ENCODE measurements at regions not wholly inside any gene's neighbourhood (a gene's known extent, or its start where the extent isn't known, plus 50 kb on each side); places are given as distances from the start of the nearest gene placed in this dataset.

- no peaks in the 10 kb centered on the region for H3K9me2 ChIP-seq (replicated peaks; ENCODE audit: insufficient read depth, low read length)
- no peak overlapping the region for H2AFZ ChIP-seq (ENCODE audit: low read depth, low read length, severe bottlenecking)
- no peaks in the 10 kb centered on the region for H3K9me3 ChIP-seq (ENCODE audit: insufficient read depth, low read length)
- H3K27ac ChIP-seq (ENCODE audit: low read depth, low read length): no peak overlapping the region
- no peaks in the 10 kb centered on the region for H4K20me1 ChIP-seq (ENCODE audit: low read depth, low read length)
- no peaks in the 10 kb centered on the region for H3F3A ChIP-seq (ENCODE audit: insufficient read depth)
- H3K27me3 ChIP-seq (ENCODE audit: low read length): no peaks in the 10 kb centered on the region
- TF ChIP-seq EZH2phosphoT487 (conservative IDR thresholded peaks at IDR 0.05; ENCODE audit: low read length): no peak
- TF ChIP-seq, protein P1, sequence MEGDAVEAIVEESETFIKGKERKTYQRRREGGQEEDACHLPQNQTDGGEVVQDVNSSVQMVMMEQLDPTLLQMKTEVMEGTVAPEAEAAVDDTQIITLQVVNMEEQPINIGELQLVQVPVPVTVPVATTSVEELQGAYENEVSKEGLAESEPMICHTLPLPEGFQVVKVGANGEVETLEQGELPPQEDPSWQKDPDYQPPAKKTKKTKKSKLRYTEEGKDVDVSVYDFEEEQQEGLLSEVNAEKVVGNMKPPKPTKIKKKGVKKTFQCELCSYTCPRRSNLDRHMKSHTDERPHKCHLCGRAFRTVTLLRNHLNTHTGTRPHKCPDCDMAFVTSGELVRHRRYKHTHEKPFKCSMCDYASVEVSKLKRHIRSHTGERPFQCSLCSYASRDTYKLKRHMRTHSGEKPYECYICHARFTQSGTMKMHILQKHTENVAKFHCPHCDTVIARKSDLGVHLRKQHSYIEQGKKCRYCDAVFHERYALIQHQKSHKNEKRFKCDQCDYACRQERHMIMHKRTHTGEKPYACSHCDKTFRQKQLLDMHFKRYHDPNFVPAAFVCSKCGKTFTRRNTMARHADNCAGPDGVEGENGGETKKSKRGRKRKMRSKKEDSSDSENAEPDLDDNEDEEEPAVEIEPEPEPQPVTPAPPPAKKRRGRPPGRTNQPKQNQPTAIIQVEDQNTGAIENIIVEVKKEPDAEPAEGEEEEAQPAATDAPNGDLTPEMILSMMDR (IDR thresholded peaks at IDR 0.05; ENCODE audit: insufficient read depth, low read length, poor library complexity, severe bottlenecking): no peak
- H3K79me2 ChIP-seq (ENCODE audit: insufficient read depth, low read length): no peaks in the 10 kb centered on the region
- no peak overlapping the region for H3K4me2 ChIP-seq (ENCODE audit: low read depth, low read length, poor library complexity, severe bottlenecking)
- no peak overlapping the region for H3K9ac ChIP-seq (ENCODE audit: low read length)
- no peaks in the 10 kb centered on the region for H3K36me3 ChIP-seq (ENCODE audit: low read length)
- H3K4me3 ChIP-seq (ENCODE audit: insufficient read depth, low read length, poor library complexity, severe bottlenecking): no peak overlapping the region
These were observed 565.5 kb upstream of the FAM241A start for GRCh38 chr4:111579767-111580166.

DNA sequence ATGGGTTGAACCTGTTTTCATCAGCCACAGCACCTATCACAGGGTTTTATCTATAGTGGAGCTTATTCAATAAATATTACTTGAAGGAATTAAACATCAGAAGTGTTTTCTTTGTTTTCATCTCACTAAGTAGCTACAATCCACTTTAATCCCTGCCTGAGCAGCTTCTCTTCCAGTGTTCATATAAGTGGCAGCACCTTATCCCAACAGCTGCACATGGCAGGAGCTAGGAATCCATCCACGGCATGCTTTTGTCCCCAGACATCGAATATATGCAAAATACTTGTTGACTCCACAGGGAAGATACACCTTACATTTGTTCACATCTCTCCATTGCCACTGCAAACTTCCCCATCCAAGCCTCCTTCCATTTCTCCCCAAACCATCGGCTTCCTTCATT, 549.8 kb upstream of the FAM241A start:
- Histone ChIP-seq H3K9me2 (replicated peaks; ENCODE audit: insufficient read depth, low read length) (no peaks in the 10 kb centered on the region), H3K9me3 (ENCODE audit: insufficient read depth, low read length) (no peaks in the 10 kb centered on the region), H3K9ac (ENCODE audit: low read length) (no peak overlapping the region), H2AFZ (ENCODE audit: low read depth, low read length, severe bottlenecking) (no peak overlapping the region), H3K4me2 (ENCODE audit: low read depth, low read length, poor library complexity, severe bottlenecking) (no peak overlapping the region), H3K79me2 (ENCODE audit: insufficient read depth, low read length) (no peaks in the 10 kb centered on the region), H3K4me3 (ENCODE audit: insufficient read depth, low read length, poor library complexity, severe bottlenecking) (no peak overlapping the region), H3K36me3 (ENCODE audit: low read length) (no peaks in the 10 kb centered on the region), H3F3A (ENCODE audit: insufficient read depth) (no peaks in the 10 kb centered on the region), H3K27ac (ENCODE audit: low read depth, low read length) (no peak overlapping the region), H3K27me3 (ENCODE audit: low read length) (no peaks in the 10 kb centered on the region), H4K20me1 (ENCODE audit: low read depth, low read length) (no peaks in the 10 kb centered on the region)
- TF ChIP-seq, protein P1 (IDR thresholded peaks at IDR 0.05; ENCODE audit: insufficient read depth, low read length, poor library complexity, severe bottlenecking): no peak
- no peak for TF ChIP-seq EZH2phosphoT487 (conservative IDR thresholded peaks at IDR 0.05; ENCODE audit: low read length)

- no peak overlapping the region for H3K4me3 ChIP-seq (ENCODE audit: insufficient read depth, low read length, poor library complexity, severe bottlenecking)
- H3K27me3 ChIP-seq (ENCODE audit: low read length): no peaks in the 10 kb centered on the region
These were observed 548.8 kb upstream of the FAM241A start for GRCh38 chr4:111596491-111596890.

More at GRCh38 chr4:111596491-111596890, 548.8 kb upstream of the FAM241A start:
- Histone ChIP-seq H4K20me1 (ENCODE audit: low read depth, low read length) (no peaks in the 10 kb centered on the region), H3K9ac (ENCODE audit: low read length) (no peak overlapping the region), H3K4me2 (ENCODE audit: low read depth, low read length, poor library complexity, severe bottlenecking) (no peak overlapping the region), H3K36me3 (ENCODE audit: low read length) (no peaks in the 10 kb centered on the region), H3K9me3 (ENCODE audit: insufficient read depth, low read length) (no peaks in the 10 kb centered on the region), H3K79me2 (ENCODE audit: insufficient read depth, low read length) (no peaks in the 10 kb centered on the region), H2AFZ (ENCODE audit: low read depth, low read length, severe bottlenecking) (no peak overlapping the region), H3K27ac (ENCODE audit: low read depth, low read length) (no peak overlapping the region), H3F3A (ENCODE audit: insufficient read depth) (no peaks in the 10 kb centered on the region), H3K9me2 (replicated peaks; ENCODE audit: insufficient read depth, low read length) (no peaks in the 10 kb centered on the region)
- TF ChIP-seq, protein P1 (IDR thresholded peaks at IDR 0.05; ENCODE audit: insufficient read depth, low read length, poor library complexity, severe bottlenecking): no peak
- TF ChIP-seq EZH2phosphoT487 (conservative IDR thresholded peaks at IDR 0.05; ENCODE audit: low read length): no peak
